Thyroid gland (tissue), 4 donors: ENCODE measurements at regions not wholly inside any gene's neighbourhood (a gene's known extent, or its start where the extent isn't known, plus 50 kb on each side); places are given as distances from the start of the nearest gene placed in this dataset.

Experiments used
- DNase-seq, 2 donors: peaks; one replicate each; pipeline ENCODE4 v3.0.0-alpha.2; 2019
- H3K27ac ChIP-seq, 3 donors: fragments of 200-600 bp; sonication (generic); 1 replicate in 2 of 3; 2 replicates in 1 of 3; pipeline ENCODE4 v1.5.1; 2016 to 2019; ENCODE audit warnings: mild to moderate bottlenecking in 1 of 3, moderate library complexity in 1 of 3
- H3K27me3 ChIP-seq: fragments of 200-600 bp; sonication (generic); one replicate; pipeline ENCODE4 v1.5.1; 2019
- H3K36me3 ChIP-seq, 2 donors: fragments of 200-600 bp; sonication (generic); one replicate each; pipeline ENCODE4 v1.5.1; 2016 to 2019
- H3K4me1 ChIP-seq, 2 donors: fragments of 200-600 bp; sonication (generic); one replicate each; pipeline ENCODE4 v1.5.1; 2017 to 2019
- H3K4me3 ChIP-seq, 3 donors: fragments of 200-600 bp; sonication (generic); replicated peaks in 1 of 3; 1 replicate in 2 of 3; 2 replicates in 1 of 3; pipeline ENCODE4 v1.5.1; 2016; ENCODE audit warnings: mild to moderate bottlenecking in 1 of 3
- H3K9me3 ChIP-seq: fragments of 200-600 bp; sonication (generic); one replicate; pipeline ENCODE4 v1.5.1; 2017
- POLR2A ChIP-seq, 2 donors: fragments of 450-650 bp; IDR thresholded peaks; one replicate each; pipeline ENCODE4 v1.6.1; 2017; ENCODE audit warnings: antibody characterized with exemption in 2 of 2, mild to moderate bottlenecking in 2 of 2, moderate library complexity in 1 of 2
- WGBS, 2 donors: methylation state at CpG; one replicate each; pipeline ENCODE4 v1.1.5; 2017; 5-methylcytosine and 5-hydroxymethylcytosine counted together
- intact Hi-C: fragments of 100-400 bp; cut with DNase I; formaldehyde crosslinking; loops from one replicate; pipeline ENCODE4 v1.15.1; 2023
- TF ChIP-seq, protein P1 (sequence below), 6 experiments: fragments of 200-600 bp in 3 of 6; fragments of 450-650 bp in 3 of 6; sonication (generic) in 3 of 6; IDR thresholded peaks; one replicate each; pipeline ENCODE4 v1.5.1; 2016 to 2019; ENCODE audit warnings: antibody characterized with exemption in 6 of 6, mild to moderate bottlenecking in 2 of 6, inconsistent platforms in 1 of 6, moderate library complexity in 1 of 6

DNA sequence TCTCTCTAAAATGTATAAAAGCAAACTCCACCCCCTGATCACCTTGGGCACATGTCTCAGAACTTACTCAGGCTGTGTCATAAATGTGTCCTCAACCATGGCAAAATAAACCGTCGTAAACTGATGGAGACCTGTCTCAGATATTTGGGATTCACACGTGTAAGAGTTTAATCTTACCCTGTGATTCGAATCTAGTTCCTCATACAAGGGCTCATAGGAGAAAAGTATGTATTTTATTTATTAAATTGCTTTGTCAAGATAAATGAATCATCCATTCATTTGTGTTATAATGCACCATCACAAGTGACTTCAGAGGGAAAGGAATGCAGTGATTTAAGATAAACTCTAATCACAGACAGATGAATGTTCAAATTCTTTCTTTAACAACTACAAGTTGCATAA is 712.5 kb upstream of the LRATD1 start:
- WGBS, 2 donors: 78 to 82% methylated on average over 4 of the region's 4 CpGs
- DNase-seq: no peak
- no peak for TF ChIP-seq POLR2A (IDR thresholded peaks at IDR 0.05)
- TF ChIP-seq, protein P1, sequence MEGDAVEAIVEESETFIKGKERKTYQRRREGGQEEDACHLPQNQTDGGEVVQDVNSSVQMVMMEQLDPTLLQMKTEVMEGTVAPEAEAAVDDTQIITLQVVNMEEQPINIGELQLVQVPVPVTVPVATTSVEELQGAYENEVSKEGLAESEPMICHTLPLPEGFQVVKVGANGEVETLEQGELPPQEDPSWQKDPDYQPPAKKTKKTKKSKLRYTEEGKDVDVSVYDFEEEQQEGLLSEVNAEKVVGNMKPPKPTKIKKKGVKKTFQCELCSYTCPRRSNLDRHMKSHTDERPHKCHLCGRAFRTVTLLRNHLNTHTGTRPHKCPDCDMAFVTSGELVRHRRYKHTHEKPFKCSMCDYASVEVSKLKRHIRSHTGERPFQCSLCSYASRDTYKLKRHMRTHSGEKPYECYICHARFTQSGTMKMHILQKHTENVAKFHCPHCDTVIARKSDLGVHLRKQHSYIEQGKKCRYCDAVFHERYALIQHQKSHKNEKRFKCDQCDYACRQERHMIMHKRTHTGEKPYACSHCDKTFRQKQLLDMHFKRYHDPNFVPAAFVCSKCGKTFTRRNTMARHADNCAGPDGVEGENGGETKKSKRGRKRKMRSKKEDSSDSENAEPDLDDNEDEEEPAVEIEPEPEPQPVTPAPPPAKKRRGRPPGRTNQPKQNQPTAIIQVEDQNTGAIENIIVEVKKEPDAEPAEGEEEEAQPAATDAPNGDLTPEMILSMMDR (IDR thresholded peaks at IDR 0.05): no peak
- Histone ChIP-seq H3K27me3 (no peaks in the 10 kb centered on the region), H3K4me3 (no peak overlapping the region), H3K36me3 (no peaks in the 10 kb centered on the region), H3K9me3 (no peaks in the 10 kb centered on the region), H3K4me1 (no peaks in the 10 kb centered on the region), H3K27ac (no peak overlapping the region)
- intact Hi-C loops: no loop called here

DNA sequence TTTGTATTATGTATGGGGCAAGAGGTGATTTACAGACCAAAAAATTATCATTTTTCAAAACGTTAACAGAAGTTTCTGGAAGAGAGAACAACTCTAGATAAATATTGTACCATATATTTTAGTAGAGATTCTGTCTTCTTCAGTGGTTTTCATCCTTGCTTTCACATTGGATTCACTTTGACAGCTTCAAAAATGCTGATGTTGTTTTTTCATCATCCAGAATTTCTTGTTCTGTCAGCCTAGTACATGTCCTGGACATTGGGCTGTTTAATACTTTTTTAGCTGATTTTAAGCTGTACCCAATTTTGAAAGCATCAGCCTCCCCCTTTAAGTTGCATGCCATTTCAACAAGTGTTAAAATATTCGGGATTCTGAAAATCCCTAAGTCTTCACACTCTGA is 711.3 kb upstream of the LRATD1 start:
- Histone ChIP-seq H3K27me3 (no peaks in the 10 kb centered on the region), H3K4me3 (no peak overlapping the region), H3K9me3 (no peaks in the 10 kb centered on the region), H3K36me3 (no peaks in the 10 kb centered on the region), H3K27ac (no peak overlapping the region), H3K4me1 (no peaks in the 10 kb centered on the region)
- no peak for DNase-seq
- 71 to 76% methylated on average over 2 of the region's 2 CpGs for WGBS, 2 donors
- TF ChIP-seq POLR2A (IDR thresholded peaks at IDR 0.05): no peak
- TF ChIP-seq, protein P1 (IDR thresholded peaks at IDR 0.05): no peak
- intact Hi-C loops: no loop called here

DNA sequence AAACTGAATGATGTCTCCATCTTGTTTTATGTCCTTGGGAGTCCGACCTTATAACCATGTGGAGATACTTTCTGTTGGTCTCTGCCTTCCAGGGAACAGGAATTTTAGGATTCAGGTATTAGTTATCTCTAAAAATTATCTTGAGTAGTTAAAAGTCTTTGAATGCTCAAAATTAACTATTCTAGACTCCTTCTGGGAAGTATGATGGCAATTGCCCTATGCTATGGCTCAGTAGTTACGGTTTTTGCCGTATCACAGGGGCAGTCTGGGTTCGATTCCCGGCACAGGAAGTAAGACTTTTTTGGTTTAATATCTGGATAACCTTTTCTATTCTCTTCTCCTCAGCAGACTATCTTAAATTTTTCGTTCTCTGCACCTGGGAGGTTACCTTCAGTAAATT is 708.7 kb upstream of the LRATD1 start:
- no peaks in the 10 kb centered on the region for H3K27me3 ChIP-seq
- no peak overlapping the region for H3K4me3 ChIP-seq
- DNase-seq: no peak
- TF ChIP-seq POLR2A (IDR thresholded peaks at IDR 0.05): no peak
- TF ChIP-seq, protein P1 (IDR thresholded peaks at IDR 0.05): no peak
- no peaks in the 10 kb centered on the region for H3K9me3 ChIP-seq
- intact Hi-C loops: no loop called here
- no peaks in the 10 kb centered on the region for H3K36me3 ChIP-seq
- H3K4me1 ChIP-seq: no peaks in the 10 kb centered on the region
- 82 to 83% methylated on average over 6 of the region's 6 CpGs for WGBS, 2 donors
- no peak overlapping the region for H3K27ac ChIP-seq

DNA sequence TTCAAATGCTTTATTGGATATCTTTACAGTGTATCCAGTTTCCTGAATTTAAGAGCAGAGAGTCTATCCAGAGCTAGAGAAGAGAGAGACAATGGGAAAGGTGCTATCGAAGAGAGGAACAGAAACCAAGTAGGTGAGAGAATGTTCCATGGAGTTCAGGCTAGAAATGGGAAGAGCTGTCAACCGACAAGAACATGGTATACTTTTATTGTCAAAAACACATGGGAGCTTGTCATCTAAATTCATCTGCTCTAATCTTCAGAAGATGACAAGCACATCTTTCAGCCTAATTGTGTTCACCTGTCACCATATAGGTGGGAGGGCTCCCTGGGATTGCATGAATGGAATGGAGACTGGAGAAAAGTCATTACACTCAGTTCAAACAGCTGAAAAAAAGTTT is 690.4 kb upstream of the LRATD1 start:
- H3K27ac ChIP-seq: no peak overlapping the region
- no peak overlapping the region for H3K4me3 ChIP-seq
- DNase-seq: no peak
- H3K4me1 ChIP-seq: no peaks in the 10 kb centered on the region
- H3K9me3 ChIP-seq: no peaks in the 10 kb centered on the region
- H3K36me3 ChIP-seq: no peaks in the 10 kb centered on the region
- WGBS, 2 donors: 89 to 92% methylated on average over 2 of the region's 2 CpGs
- intact Hi-C loops: no loop called here
- TF ChIP-seq, protein P1 (IDR thresholded peaks at IDR 0.05): no peak
- no peak for TF ChIP-seq POLR2A (IDR thresholded peaks at IDR 0.05)
- H3K27me3 ChIP-seq: no peaks in the 10 kb centered on the region

DNA sequence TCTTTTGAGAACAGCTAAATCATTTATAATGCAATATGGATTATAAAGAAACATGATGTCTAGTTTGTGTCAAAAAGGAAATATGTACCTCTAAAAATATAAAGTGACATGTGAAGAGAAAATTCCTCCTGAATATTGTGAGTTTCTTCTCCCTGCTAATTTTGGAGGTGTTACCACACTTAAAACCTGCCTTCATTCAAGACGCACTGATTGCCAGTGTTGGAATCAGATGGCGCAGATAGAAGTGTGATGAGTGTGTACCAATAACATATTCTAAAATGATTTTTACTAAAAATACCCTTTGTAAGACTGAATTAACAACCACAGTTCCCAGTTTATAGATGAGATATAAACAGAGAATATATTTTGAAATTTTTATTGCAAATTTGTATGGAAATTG is 681.8 kb upstream of the LRATD1 start:
- WGBS, 2 donors: 93 to 95% methylated on average over 2 of the region's 2 CpGs
- DNase-seq: no peak
- Histone ChIP-seq H3K4me1 (no peaks in the 10 kb centered on the region), H3K27me3 (no peaks in the 10 kb centered on the region), H3K27ac (no peak overlapping the region), H3K9me3 (no peaks in the 10 kb centered on the region), H3K36me3 (no peaks in the 10 kb centered on the region), H3K4me3 (no peak overlapping the region)
- TF ChIP-seq POLR2A (IDR thresholded peaks at IDR 0.05): no peak
- TF ChIP-seq, protein P1 (IDR thresholded peaks at IDR 0.05): no peak
- intact Hi-C loops: no loop called here
